T47D (cell line): ENCODE measurements at regions not wholly inside any gene's neighbourhood (a gene's known extent, or its start where the extent isn't known, plus 50 kb on each side); places are given as distances from the start of the nearest gene placed in this dataset.
"Not testable (repeated sequence)": the region's sequence is repeated elsewhere in the genome, so short reads cannot be mapped to it uniquely, and the experiment has no call there.

Experiments
- DNase-seq, 2 experiments: peaks; one replicate each; pipeline versions ENCODE4 v3.0.0 to v3.0.0-alpha.2; 2011 to 2012; ENCODE audit warnings: low read depth in 1 of 2, low spot score in 1 of 2
- JUND ChIP-seq: IDR thresholded peaks from 2 replicates; pipeline ENCODE4 v1.6.1; 2012; ENCODE audit warnings: low read depth
- in situ Hi-C: cut with HindIII; loops from 2 replicates; pipeline ENCODE4 v1.10.0; 2016; ENCODE audit warnings: low sequenced_read_pairs, low pct_unique_long_range_greater_than_20kb

- in situ Hi-C loops, DNase-seq: not testable (repeated sequence)
Measured at GRCh38 chr6:26720663-26721218, 61.2 kb upstream of the ZNF322 start.

GRCh38 chr6:26730019-26730766, 70.6 kb upstream of the ZNF322 start:
- DNase-seq, in situ Hi-C loops: not testable (repeated sequence)

- DNase-seq, in situ Hi-C loops: not testable (repeated sequence)
Measured at GRCh38 chr6:26734776-26735472, 75.4 kb upstream of the ZNF322 start.

GRCh38 chr6:26739811-26740210, 80.3 kb upstream of the ZNF322 start:
- in situ Hi-C loops, result no loop called here
- no peak for DNase-seq
- no peak for TF ChIP-seq JUND

GRCh38 chr6:26743157-26743821, 83.7 kb upstream of the ZNF322 start:
- no peak for TF ChIP-seq JUND
- in situ Hi-C loops, result no loop called here
- DNase-seq, result peak in 1 of 2 experiments; percentile 13

- in situ Hi-C loops, result no loop called here
- TF ChIP-seq JUND, result no peak
- no peak for DNase-seq
Measured at GRCh38 chr6:26743941-26744699, 84.6 kb upstream of the ZNF322 start.

GRCh38 chr6:26744837-26745282, 85.3 kb upstream of the ZNF322 start:
- in situ Hi-C loops, DNase-seq: not testable (repeated sequence)

- DNase-seq, in situ Hi-C loops: not testable (repeated sequence)
Measured at GRCh38 chr6:26745964-26746363, 86.4 kb upstream of the ZNF322 start.

- DNase-seq, in situ Hi-C loops: not testable (repeated sequence)
Measured at GRCh38 chr6:26749126-26749758, 89.7 kb upstream of the ZNF322 start.

- in situ Hi-C loops, DNase-seq: not testable (repeated sequence)
Measured at GRCh38 chr6:26749759-26750126, 90.2 kb upstream of the ZNF322 start.

- in situ Hi-C loops, result no loop called here
- DNase-seq, result no peak
- TF ChIP-seq JUND, result no peak
Measured at GRCh38 chr6:26754212-26754611, 94.7 kb upstream of the ZNF322 start.

- in situ Hi-C loops, result not testable (repeated sequence)
Measured at GRCh38 chr6:26754801-26755200, 95.3 kb upstream of the ZNF322 start.

GRCh38 chr6:26756067-26756805, 96.7 kb upstream of the ZNF322 start:
- in situ Hi-C loops, DNase-seq: not testable (repeated sequence)

More at GRCh38 chr6:26754801-26755200, 95.3 kb upstream of the ZNF322 start:
- DNase-seq, result not testable (repeated sequence)

GRCh38 chr6:26766203-26766902, 106.8 kb upstream of the ZNF322 start:
- in situ Hi-C loops, result not testable (repeated sequence)

GRCh38 chr6:26770941-26771666, 111.6 kb upstream of the ZNF322 start:
- in situ Hi-C loops, DNase-seq: not testable (repeated sequence)

More at GRCh38 chr6:26766203-26766902, 106.8 kb upstream of the ZNF322 start:
- not testable (repeated sequence) for DNase-seq
